ENCODE measurements at regions not wholly inside any gene's neighbourhood (a gene's known extent, or its start where the extent isn't known, plus 50 kb on each side); places are given as distances from the start of the nearest gene placed in this dataset.

DNA sequence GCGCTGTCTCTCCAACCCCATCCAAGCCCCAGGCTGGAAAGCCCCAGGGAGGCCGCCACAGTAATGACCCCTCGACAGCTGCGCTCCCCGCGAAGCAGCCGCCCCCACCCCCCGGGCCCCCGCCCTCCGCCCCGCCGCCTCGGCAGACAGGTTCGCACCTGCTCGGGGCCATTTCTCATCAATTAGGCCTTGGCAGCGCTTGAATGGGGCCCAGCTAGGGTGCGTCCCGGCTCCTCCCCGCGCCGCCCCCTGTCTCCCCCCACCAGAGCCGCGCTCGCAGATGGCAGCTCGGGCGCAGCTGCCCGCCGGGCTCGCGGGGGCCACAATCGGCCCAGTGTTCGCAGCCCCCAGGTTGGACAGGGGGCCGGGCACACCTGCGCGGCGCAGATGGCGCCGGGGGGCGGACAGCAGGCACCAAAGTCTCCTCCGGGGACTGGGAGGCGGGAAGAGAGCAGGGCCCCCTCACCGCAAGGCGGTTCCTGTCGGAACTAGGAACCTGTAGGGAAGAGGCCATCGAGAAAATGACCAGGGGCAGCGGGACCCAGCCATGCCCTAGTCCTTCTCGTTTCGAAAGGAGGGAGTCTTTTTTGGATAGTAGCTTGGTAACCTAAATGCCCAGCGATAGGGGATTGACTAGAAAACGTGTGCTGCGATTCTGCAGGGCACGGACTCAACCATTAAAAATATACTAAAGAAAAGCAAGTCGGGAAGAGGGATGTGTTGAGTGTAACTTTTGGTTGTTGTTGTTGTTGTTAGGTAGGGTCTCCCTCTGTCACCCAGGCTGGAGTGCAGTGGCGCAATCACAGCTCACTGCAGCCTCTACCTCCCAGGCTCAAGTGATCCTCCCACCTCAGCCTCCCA lies 83.2 kb upstream of the EYA2 start:
- DNase-seq: peak; percentile 54

DNA sequence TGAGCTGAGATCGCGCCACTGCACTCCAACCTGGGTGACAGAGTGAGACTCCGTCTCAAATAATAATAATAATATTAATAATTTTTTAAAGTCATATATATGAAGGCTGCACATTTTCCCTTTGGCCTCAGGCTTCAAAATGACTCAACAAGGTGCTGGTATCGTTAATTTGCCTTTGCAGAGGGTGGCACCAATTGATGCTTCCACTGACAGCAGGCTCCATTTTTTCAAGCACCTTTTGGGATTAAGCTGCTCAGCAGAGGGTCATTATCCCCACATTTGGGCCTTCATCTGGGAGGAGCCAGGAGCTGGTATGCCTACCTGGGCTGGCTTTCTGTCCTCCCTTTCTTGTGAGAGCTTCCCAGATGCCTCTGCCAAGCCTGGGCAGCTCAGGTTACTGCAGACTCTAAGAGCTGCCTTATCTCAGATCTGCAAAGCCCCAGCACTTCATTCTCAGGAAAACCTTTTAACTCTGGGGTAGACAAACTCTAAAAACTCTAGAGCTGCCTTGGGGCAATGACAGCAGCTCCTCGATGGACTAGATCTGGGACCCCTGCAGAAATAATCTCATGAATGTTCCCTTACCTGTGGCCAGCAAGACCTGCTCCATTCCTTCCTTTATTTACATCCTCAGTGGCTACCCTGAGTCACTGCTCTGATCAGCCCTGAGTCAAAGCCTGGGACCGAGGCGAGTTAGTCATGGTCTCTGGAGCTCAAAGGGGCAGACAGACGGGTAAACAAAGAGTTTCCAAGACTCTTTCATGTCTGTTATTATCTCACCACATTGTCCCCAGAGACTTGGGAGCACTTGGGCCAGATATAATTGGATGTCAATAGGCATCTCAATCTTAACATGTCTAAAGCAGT lies 80.0 kb upstream of the EYA2 start:
- no peak for DNase-seq

DNA sequence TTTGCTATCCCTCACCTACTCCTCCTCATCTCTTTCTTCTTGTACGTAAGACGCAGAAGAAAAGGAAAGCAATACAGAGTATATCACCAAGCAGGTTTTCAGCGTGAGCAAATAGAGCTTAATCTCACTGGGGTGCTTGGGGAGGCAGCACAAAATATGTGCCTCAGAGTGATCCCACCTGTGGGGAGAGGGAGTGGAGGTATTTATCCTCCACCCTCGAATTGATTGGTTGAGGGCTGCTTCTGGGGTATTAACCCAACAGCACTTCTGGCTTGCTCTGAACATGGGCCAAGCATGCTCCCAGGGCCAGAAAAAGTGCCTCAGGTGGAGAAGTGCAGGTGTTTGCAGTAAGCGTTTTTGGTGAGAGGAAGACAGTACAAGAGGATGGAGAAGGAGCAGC lies 78.5 kb upstream of the EYA2 start:
- no peak for DNase-seq

DNA sequence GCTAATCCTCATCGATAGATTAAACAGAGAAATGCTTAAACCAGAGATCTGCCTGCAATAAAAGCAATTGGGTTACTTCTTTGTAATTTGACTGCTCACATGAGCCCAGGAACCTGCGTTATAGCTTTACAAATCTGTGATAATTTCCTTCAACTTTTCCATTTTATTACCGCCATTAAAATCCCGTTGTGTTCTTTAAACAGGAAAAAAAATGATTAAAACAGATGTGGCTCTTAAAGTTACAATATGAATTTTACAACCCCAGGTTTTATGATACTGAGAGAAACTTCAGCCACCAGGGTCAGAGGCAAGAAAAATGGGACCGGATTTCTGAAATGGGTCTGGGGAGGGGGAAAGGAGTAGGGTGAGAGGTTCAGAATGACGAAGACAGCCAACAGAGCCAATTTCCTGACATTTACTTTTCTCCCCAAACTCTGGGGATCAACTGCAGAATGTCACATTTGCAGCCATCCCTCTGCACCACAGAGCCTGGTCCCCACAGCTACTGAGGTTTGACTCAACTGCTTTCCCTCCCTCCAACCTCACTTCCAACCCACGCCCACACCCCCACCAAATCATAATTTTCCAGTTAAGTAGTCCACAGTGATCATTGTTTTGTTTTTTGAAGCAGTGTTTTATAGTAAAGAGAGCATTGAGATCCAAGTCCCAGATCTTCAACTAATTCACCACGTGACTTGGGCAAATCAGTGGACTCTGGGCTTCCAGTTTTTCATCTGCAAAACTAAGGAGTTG lies 77.6 kb upstream of the EYA2 start:
- DNase-seq: no peak

DNA sequence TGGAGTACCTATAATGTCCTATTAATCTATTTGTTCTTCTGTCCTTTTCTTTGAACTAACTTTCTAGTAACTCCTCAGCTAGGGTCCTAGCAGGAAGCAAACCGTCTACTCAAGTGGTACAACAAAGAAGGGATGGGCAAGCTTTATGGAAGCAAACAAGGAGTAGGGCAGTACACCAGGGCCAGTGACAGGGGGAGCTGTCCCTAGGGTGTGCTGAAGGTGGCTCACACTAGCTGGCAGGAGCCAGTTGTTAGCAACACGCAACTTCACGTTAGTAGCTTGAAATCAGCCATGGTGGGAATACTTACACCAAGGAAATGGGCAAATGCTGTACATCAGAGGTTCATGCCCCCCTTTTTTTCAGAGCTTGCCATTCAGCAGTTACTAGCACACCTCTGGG lies 74.0 kb upstream of the EYA2 start:
- no peak for DNase-seq

DNA sequence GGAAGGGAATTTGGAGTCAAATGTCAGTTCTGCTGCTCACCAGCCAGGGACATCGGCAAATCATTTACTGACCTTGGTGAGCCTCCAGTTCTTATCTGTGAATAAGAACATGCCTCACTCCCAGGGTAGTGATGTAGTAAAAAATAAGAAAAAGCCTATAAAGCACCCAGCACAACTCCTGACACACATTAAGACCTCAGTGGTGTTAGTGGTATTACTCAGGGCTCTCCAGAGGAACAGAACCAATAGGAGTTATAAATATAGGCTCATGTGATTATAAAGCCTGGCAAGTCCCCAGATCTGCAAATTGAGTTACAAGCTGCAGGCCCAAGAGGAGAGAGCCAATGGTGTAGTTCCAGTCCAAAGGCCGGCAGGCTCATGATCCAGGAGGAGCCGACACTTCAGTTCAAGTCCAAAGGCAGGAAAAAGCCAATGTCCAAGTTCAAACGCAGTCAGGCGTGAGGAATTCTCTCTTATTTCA lies 71.3 kb upstream of the EYA2 start:
- peak; percentile 51 for DNase-seq

DNA sequence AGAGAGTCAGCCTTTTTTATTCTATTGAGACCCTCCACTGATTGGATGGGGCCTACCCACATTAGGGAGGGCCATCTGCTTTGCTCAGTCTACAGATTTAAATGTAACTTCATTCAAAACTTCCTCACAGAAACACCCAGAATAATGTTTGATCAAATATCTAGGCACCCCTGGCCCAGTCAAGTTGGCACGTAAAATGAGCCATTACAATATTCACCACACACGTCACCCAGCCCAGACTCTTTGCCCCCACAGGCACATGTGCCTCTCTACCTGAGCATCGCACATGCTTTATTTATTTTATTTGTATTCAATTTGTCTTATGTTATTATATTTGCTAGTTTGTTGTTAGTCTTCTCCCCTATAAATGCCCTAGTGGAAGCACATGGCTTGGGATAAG lies 70.9 kb upstream of the EYA2 start:
- no peak for DNase-seq

DNA sequence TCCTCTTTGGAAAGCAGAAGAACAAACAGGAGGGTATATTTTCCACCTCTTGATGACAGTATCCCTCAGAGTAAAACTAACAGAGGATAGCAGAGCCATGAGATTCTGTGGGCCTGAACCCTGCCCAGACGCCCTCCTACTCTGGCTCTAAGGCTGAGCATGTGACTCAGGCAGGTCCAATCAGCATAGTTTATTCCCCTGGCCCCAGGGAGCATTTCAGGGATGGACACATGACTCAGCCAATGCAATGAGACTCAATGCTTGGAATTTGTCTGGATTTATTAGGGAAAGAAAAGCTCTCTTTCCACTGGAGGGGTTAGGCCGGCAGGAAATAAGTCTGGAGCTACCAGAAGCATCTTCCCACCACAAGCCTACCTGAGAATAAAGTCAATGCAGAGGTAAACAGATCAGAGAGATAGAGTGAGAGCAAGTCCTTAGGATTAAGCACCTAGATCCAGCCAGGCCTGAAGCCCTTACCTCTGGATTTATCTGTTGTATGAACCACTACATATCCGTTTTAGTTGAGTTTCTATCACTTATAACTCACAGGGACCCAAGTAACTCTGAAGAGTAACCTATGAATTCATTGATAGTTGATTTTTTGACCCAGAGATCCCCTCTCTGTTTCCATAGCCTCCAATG lies 68.2 kb upstream of the EYA2 start:
- DNase-seq: no peak

DNA sequence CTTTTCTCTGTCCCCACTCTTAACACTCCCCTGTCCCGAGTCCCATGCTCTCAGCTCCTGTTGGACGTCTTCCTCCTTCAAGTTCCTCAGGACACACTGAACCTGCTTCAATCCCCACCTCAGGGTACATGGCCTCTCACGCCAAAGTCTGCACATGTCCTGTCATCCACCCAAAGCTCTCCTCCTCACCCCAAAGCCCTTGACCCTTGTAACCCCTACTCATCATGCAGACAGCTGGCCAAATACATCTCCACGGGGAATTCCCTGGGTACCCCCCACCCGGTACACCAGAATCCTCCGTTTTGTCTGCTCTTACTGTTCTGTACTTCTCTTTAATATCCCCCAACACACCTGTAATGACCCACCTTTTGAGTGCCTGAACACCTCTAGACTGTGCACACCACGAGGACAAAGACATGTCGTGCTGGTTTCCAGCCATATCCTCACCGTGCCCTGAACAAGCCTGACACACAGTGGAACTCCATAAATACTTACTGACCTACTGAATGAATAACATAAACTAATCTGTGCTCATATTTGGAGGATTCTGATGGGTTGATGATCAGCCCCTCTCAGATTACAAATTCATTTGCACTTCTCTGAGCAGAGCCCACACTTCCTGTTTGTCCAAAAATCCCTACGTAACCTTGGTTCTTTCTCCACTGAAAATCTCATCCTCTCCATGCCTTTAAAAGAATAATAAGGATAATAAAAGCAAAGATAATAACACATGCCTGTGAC lies 66.8 kb upstream of the EYA2 start:
- no peak for DNase-seq

DNA sequence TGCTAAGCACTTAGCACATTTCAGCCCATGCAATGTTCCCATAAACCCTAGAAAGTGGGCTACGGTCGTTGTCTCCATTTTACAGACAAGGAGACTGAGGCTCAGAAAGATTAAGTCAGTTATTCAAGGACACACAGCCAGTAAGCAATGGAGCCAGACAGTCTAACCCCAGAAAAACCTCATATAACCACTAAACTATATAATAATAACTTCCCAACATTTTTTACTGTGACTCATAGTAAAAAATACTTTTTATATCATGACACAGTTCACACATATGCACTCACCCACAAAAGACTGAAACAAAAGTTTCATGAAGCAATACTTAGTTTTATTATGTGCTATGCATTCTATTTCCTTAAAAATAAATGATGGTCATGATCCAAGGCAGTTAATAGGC lies 66.2 kb upstream of the EYA2 start:
- no peak for DNase-seq

DNA sequence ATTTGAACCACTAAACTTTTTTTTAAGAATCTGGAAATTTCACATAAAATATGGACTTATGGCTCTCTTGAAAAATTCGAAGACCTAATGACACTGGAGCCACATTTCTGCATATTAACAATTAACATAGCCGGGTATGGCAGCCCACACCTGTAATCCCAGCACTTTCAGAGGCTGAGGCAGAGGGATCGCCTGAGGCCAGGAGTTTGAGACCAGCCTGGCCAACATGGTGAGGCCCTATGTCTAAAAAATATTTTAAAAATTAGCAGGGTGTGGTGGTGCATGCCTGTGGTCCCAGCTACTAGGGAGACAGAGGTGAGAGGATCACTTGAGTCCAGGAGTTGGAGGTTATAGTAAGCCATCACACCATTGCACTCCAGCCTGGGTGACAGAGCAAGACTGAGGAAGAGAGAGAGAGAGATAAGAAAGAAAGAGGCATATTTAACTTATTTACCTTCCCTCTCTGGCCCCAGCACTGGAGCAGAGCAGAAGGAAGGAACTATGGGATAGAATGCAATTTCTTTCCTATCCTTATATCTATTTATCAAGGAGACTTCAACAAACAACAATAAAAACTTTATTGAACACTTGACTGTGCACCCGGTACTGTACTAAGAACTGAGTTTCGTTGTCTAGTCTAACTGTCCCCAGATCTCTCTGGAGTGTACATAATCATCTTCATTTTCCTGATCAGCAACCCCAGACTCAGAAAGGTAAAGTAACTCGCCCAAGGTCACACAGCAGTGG lies 63.6 kb upstream of the EYA2 start:
- no peak for DNase-seq

DNA sequence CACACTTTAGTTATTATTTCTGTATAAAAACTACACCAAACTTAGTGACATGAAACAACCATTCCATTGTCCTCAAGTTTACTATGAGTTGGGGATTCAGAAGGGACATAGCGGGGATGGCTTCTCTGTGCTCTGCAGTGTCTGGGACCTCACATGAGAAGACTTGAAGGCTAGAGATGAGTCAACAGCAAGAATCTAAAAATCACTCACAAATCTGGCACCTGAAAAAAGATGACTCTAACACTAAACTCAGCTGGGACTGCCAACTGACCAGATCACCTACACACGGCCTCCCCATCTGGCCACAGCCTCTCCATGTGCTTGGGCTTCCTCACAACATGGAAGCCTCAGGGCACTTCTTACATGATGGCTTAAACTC lies 63.0 kb upstream of the EYA2 start:
- no peak for DNase-seq

DNA sequence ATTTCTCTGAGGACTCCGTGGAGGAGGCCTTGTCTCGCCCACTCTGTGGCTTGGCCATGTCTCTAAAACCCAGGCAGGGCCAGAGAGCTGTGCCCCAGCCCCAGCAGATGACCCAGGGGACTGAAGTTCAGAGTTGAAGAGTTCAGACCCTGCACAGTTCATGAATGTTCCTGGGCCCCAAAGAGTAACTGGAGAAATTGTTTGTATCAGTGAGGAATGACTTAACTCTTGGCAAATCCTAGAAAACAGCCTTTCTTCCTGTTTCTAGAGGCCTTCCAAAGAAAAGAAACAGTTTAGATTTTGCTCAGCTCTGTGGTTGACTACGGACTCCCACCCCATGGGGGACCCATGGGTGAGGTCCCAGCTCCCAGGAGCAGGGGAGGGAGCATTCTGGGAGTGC lies 62.1 kb upstream of the EYA2 start:
- no peak for DNase-seq

DNA sequence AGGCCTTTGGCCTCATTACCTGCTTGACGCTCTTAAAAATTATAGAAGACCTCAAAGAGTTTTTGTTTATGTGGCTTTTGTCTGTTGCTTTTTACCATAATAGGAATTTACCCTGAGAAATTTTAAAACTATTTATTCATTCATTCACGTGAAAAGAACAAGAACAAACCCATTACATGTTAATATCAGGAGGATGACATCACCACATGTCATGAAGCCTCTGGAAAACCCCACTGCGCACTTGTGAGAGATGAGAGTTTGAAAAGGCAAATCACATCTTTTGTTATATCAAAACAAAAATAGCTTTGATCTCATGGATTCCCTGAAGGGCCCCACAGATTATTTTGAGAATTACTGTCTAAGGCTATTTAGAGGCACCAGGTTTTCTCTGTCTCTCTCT lies 61.3 kb upstream of the EYA2 start:
- DNase-seq: no peak

DNA sequence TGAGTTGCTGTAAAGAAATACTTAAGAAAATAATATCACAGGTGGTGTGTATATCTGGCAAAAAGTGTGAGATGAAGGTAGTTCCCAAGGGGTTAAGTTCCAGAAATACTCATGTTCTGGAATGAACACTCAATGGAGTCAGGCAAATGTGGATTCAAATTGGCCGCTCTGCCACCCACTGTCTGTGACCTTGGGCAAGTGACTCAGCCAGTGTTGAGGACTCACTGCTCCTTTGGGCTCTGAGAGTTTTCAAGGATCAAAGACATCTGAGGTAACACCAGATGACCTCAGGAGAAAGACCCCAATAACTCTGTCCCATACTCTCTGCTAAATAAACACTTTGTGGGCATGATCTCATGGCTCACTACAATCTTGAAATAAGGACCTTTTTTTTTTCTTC lies 59.2 kb upstream of the EYA2 start:
- no peak for DNase-seq

DNA sequence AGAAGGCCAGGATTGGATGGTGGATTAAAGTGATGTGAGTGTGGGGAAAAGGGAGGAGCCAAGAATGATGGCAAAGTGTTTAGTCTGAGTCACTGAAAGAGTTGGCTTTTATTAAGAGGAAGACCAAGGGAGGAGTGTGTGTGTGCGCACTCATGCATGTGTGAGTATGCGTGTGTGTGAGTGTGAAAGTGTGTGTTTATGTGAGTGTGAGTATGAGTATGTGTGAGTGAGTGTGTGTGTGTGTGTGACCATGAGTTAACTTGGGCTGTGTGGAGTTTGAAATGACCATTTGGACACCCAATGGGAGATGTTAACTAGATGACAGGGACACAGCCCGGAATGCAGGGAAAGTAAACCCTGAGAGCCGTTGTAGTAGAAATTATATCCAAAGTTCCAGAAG lies 57.6 kb upstream of the EYA2 start:
- DNase-seq: no peak

DNA sequence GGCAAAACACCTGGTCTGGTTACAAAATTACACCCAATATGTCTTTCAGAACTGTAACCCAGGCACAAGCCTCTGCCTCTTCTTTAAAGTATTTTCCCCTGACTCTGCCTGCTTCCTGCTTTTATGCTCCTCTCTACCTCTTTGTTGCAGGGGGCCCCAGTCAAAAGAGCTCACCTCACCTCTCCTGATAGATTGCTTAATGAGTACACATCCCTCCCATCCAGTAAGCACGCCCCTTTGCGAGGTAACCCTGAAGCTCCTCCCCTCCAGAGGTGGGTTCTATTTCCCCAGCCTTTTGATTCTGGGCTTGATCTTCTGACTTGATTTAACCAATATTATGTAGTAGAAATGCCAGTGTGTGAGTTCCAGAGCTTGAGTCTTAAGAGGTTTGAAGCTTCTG lies 56.6 kb upstream of the EYA2 start:
- no peak for DNase-seq

DNA sequence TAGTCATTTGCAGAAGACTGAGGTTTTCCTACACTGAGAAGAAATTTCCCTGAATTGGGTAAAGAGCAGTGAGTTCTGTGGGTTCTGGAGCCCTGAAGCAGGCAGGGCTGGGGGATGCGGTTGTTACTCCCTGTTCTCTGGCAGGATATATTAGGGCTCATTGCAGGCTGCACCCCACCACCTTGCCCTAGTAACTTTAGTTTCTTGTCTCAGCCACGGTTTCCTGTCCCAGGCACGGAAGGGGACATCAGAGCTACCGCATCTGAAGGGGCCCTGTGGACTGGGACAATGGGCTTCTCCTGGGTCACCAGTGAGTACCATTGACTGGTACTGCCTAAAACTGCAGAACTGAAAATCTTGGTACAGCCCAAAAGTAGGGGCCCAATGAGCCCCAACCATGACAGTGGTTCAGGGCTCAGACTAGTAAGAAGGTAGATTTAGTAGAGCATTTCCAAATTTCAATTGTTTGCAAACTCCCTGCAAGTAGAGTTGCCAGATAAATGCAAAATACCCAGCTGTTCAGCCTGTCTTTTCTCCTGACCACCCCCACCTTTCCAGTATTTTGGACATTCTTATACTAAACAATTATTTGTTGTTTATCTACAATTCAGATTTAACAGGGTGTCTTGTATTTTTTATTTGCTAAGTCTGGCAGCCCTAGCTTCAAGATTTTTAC lies 54.5 kb upstream of the EYA2 start:
- DNase-seq: no peak

All from right forelimb (tissue), 1 donor.